GM12892 (cell line): ENCODE measurements at regions not wholly inside any gene's neighbourhood (a gene's known extent, or its start where the extent isn't known, plus 50 kb on each side); places are given as distances from the start of the nearest gene placed in this dataset.

Experiments used
- POLR2A ChIP-seq: IDR thresholded peaks from 2 replicates; pipeline ENCODE4 v1.6.1; 2011; ENCODE audit warnings: low read depth, low read length, control low read depth
- POLR2AphosphoS5 ChIP-seq: IDR thresholded peaks from 2 replicates; pipeline ENCODE4 v1.6.1; 2011; ENCODE audit warnings: low read depth, low read length, control low read depth
- TAF1 ChIP-seq: IDR thresholded peaks from 2 replicates; pipeline ENCODE4 v1.6.1; 2011; ENCODE audit warnings: low read depth, mild to moderate bottlenecking, control low read depth, low read length, borderline replicate concordance

- TF ChIP-seq POLR2A (no peak), POLR2AphosphoS5 (no peak), TAF1 (no peak)
These were observed 1363.5 kb upstream of the PCDH20 start for GRCh38 chr13:62779161-62779560.
